Tibial nerve (tissue), 4 donors: ENCODE measurements at regions not wholly inside any gene's neighbourhood (a gene's known extent, or its start where the extent isn't known, plus 50 kb on each side); places are given as distances from the start of the nearest gene placed in this dataset.

Source experiments
- EP300 ChIP-seq, 2 donors: sonication (generic); formaldehyde crosslinking; IDR thresholded peaks; one replicate each; pipeline ENCODE4 v1.6.1; 2017; ENCODE audit warnings: antibody characterized with exemption in 2 of 2, mild to moderate bottlenecking in 1 of 2
- TF ChIP-seq, protein P1 (sequence below), 5 experiments: fragments of 200-600 bp in 3 of 5; fragments of 450-650 bp in 2 of 5; sonication (generic) in 3 of 5; IDR thresholded peaks; one replicate each; pipeline ENCODE4 v1.5.1; 2016 to 2019; ENCODE audit warnings: antibody characterized with exemption in 5 of 5, mild to moderate bottlenecking in 3 of 5, moderate library complexity in 2 of 5

GRCh38 chr5:71978216-71978615 lies 129.1 kb upstream of the MAP1B start:
- TF ChIP-seq, protein P1, sequence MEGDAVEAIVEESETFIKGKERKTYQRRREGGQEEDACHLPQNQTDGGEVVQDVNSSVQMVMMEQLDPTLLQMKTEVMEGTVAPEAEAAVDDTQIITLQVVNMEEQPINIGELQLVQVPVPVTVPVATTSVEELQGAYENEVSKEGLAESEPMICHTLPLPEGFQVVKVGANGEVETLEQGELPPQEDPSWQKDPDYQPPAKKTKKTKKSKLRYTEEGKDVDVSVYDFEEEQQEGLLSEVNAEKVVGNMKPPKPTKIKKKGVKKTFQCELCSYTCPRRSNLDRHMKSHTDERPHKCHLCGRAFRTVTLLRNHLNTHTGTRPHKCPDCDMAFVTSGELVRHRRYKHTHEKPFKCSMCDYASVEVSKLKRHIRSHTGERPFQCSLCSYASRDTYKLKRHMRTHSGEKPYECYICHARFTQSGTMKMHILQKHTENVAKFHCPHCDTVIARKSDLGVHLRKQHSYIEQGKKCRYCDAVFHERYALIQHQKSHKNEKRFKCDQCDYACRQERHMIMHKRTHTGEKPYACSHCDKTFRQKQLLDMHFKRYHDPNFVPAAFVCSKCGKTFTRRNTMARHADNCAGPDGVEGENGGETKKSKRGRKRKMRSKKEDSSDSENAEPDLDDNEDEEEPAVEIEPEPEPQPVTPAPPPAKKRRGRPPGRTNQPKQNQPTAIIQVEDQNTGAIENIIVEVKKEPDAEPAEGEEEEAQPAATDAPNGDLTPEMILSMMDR (IDR thresholded peaks at IDR 0.05), result no peak
- TF ChIP-seq EP300 (IDR thresholded peaks at IDR 0.05), result no peak
